ENCODE measurements at regions not wholly inside any gene's neighbourhood (a gene's known extent, or its start where the extent isn't known, plus 50 kb on each side); places are given as distances from the start of the nearest gene placed in this dataset.

- in situ Hi-C loops (cut with HindIII; ENCODE audit: low pct_unique_long_range_greater_than_20kb, low sequenced_read_pairs), result no loop called here
- TF ChIP-seq JUND (IDR thresholded peaks at IDR 0.05; ENCODE audit: low read depth), result no peak
- no peak for DNase-seq (ENCODE audit: low read depth in 1 of 2, low spot score in 1 of 2)
Measured at GRCh38 chr13:86368924-86369323, 569.7 kb upstream of the SLITRK6 start.

GRCh38 chr13:86377451-86377850 lies 578.2 kb upstream of the SLITRK6 start:
- DNase-seq (ENCODE audit: low read depth in 1 of 2, low spot score in 1 of 2), result no peak
- in situ Hi-C loops (cut with HindIII; ENCODE audit: low pct_unique_long_range_greater_than_20kb, low sequenced_read_pairs), result no loop called here
- TF ChIP-seq JUND (IDR thresholded peaks at IDR 0.05; ENCODE audit: low read depth), result no peak

DNA sequence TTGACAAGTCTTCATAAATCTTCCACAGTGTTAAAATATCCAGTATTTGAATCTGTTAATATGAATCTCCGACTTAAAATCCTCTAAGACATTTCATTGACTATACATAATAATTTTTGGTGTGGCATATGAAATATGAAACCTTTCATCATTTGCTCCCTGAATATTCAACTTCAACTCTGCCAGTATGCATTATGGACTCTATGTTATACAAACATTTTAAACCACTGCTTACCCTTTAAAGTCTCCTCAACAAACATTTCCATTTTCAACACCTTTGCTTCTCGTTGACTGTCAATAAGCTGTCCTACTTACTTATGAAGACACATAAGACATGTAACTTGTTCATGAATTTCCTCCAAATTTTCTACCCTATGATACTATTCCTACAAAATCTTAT lies 579.4 kb upstream of the SLITRK6 start:
- no peak for DNase-seq (ENCODE audit: low read depth in 1 of 2, low spot score in 1 of 2)
- in situ Hi-C loops (cut with HindIII; ENCODE audit: low pct_unique_long_range_greater_than_20kb, low sequenced_read_pairs), result no loop called here
- no peak for TF ChIP-seq JUND (IDR thresholded peaks at IDR 0.05; ENCODE audit: low read depth)

DNA sequence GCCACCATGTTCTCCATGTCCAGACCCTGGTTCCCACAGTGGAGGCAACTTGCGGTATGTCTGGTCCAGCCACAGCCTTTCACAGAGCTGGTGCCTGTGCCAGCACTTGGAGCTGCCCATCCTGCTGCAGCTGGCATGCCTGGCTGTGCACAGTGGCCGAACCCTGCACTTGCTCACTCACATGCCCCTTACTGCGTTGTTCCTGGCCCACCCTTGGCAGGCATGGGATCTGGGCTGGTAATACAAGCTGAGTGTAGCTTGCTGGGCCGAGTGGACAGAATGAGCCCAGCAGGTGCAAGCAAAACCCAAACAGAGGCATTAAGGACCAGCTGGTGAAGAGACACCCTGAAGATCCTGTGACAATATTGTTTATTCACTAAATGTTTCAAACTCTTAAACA lies 583.9 kb upstream of the SLITRK6 start:
- DNase-seq (ENCODE audit: low read depth in 1 of 2, low spot score in 1 of 2), result no peak
- TF ChIP-seq JUND (IDR thresholded peaks at IDR 0.05; ENCODE audit: low read depth), result no peak
- in situ Hi-C loops (cut with HindIII; ENCODE audit: low pct_unique_long_range_greater_than_20kb, low sequenced_read_pairs), result no loop called here

- peak in 1 of 2 experiments; percentile 4 for DNase-seq (ENCODE audit: low read depth in 1 of 2, low spot score in 1 of 2)
- TF ChIP-seq JUND (IDR thresholded peaks at IDR 0.05; ENCODE audit: low read depth), result no peak
- in situ Hi-C loops (cut with HindIII; ENCODE audit: low pct_unique_long_range_greater_than_20kb, low sequenced_read_pairs), result no loop called here
Measured at GRCh38 chr13:86383561-86383960, 584.3 kb upstream of the SLITRK6 start.

GRCh38 chr13:86397635-86398034 lies 598.4 kb upstream of the SLITRK6 start:
- no peak for DNase-seq (ENCODE audit: low read depth in 1 of 2, low spot score in 1 of 2)
- in situ Hi-C loops (cut with HindIII; ENCODE audit: low pct_unique_long_range_greater_than_20kb, low sequenced_read_pairs), result no loop called here
- no peak for TF ChIP-seq JUND (IDR thresholded peaks at IDR 0.05; ENCODE audit: low read depth)

GRCh38 chr13:86399572-86399971 lies 600.4 kb upstream of the SLITRK6 start:
- in situ Hi-C loops (cut with HindIII; ENCODE audit: low pct_unique_long_range_greater_than_20kb, low sequenced_read_pairs), result no loop called here

GRCh38 chr13:86402500-86402899 lies 603.3 kb upstream of the SLITRK6 start:
- in situ Hi-C loops (cut with HindIII; ENCODE audit: low pct_unique_long_range_greater_than_20kb, low sequenced_read_pairs), result no loop called here
- no peak for DNase-seq (ENCODE audit: low read depth in 1 of 2, low spot score in 1 of 2)
- no peak for TF ChIP-seq JUND (IDR thresholded peaks at IDR 0.05; ENCODE audit: low read depth)

More at GRCh38 chr13:86399572-86399971, 600.4 kb upstream of the SLITRK6 start:
- DNase-seq (ENCODE audit: low read depth in 1 of 2, low spot score in 1 of 2), result no peak
- TF ChIP-seq JUND (IDR thresholded peaks at IDR 0.05; ENCODE audit: low read depth), result no peak

DNA sequence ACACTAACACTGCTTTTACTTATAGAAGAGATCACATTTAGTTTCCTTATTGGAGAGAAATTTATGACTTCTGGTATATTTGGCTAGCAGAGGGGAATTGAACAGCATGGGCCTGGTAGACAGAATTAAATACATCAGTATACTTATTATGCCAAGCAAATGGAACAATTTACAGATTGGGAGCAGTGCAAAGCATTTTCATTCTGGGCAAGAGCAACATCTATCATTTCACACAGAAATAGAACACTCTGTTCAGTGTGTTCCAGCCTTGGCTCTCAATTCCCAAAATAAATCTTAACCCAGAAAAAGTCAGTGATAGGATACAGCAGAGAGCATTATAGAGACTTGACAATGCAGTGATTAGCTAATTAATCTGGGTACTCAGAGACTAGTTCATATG lies 604.0 kb upstream of the SLITRK6 start:
- no peak for TF ChIP-seq JUND (IDR thresholded peaks at IDR 0.05; ENCODE audit: low read depth)
- in situ Hi-C loops (cut with HindIII; ENCODE audit: low pct_unique_long_range_greater_than_20kb, low sequenced_read_pairs), result no loop called here
- no peak for DNase-seq (ENCODE audit: low read depth in 1 of 2, low spot score in 1 of 2)

- no peak for DNase-seq (ENCODE audit: low read depth in 1 of 2, low spot score in 1 of 2)
- in situ Hi-C loops (cut with HindIII; ENCODE audit: low pct_unique_long_range_greater_than_20kb, low sequenced_read_pairs), result no loop called here
- TF ChIP-seq JUND (IDR thresholded peaks at IDR 0.05; ENCODE audit: low read depth), result no peak
Measured at GRCh38 chr13:86409466-86410241, 610.4 kb upstream of the SLITRK6 start.

DNA sequence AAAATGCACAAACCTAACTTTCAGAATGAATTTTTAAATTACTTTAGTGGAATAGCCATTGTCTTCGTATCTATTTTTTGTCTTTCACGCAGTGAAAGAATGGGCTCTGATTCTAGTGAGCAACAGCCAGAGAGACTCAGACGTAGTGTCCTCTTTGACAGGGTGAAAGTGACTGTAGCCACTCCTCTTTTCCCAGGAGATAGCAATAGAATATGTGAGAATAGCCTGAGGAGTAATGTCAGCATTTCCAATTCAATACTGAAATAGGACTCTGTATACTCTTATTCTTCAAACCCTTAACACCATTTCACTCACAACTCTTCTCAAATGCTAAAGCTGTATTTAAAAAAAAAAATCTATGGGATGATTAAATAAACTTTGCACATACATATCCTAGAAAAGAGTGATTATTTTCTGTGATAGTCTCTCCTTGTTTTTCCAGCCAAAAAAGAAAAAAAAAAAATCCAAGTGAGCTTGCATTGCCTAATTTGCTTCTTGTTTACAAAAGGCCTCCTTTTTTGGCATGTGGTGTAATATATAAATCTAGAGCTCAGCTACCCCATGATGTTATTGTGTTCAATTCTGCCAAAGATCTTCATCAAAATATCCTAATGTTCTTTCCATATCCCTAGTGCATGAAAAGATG lies 626.1 kb upstream of the SLITRK6 start:
- TF ChIP-seq JUND (IDR thresholded peaks at IDR 0.05; ENCODE audit: low read depth), result no peak
- no peak for DNase-seq (ENCODE audit: low read depth in 1 of 2, low spot score in 1 of 2)
- in situ Hi-C loops (cut with HindIII; ENCODE audit: low pct_unique_long_range_greater_than_20kb, low sequenced_read_pairs), result no loop called here

DNA sequence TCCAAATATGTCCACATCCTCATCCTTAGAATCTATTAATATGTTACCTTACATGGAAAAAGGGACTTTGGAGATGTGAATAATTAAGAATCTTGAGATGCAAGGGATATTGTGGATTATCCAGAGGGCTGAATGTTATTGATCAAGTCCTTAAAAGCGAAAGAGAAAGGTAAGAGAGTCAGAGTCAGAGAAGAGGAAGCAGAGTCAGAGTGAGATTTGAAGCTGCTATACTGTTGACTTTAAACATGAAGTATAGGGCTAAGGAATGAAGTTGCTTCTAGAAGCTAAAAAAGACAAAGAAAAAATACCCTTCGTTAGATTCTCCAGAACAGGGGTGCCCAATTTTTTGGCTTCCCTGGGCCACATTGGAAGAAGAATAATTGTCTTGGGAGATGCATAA lies 627.2 kb upstream of the SLITRK6 start:
- DNase-seq (ENCODE audit: low read depth in 1 of 2, low spot score in 1 of 2), result no peak
- in situ Hi-C loops (cut with HindIII; ENCODE audit: low pct_unique_long_range_greater_than_20kb, low sequenced_read_pairs), result no loop called here
- no peak for TF ChIP-seq JUND (IDR thresholded peaks at IDR 0.05; ENCODE audit: low read depth)

DNA sequence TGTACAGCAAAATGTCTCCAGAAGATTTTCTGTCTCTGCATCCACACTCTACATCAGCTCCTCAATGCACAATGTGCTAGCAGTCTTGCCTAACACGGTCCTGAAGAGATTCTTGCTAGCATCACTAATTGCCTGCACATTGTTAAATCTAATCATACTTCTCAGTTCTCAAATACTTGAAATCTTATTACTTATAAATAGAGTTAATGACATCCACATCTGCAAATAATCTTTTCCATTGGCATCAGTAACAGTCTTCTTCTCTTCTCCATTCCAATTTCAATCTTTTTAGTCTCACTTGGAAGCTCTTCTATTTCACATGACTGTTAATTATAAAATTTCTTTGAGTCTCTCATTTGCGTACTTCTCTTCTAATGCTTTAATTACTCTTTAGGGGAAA lies 630.5 kb upstream of the SLITRK6 start:
- no peak for TF ChIP-seq JUND (IDR thresholded peaks at IDR 0.05; ENCODE audit: low read depth)
- no peak for DNase-seq (ENCODE audit: low read depth in 1 of 2, low spot score in 1 of 2)
- in situ Hi-C loops (cut with HindIII; ENCODE audit: low pct_unique_long_range_greater_than_20kb, low sequenced_read_pairs), result no loop called here

Data from T47D (cell line).